ENCODE measurements at regions not wholly inside any gene's neighbourhood (a gene's known extent, or its start where the extent isn't known, plus 50 kb on each side); places are given as distances from the start of the nearest gene placed in this dataset.

GRCh38 chr1:98502937-98503336 is 158.6 kb upstream of the SNX7 start:
- no peak for DNase-seq (ENCODE audit: extremely low spot score)
- POLR2A ChIA-PET, result no interaction called here
- TF ChIP-seq SP1 (IDR thresholded peaks at IDR 0.05) (no peak), SUZ12 (IDR thresholded peaks at IDR 0.05) (no peak), FOXM1 (IDR thresholded peaks at IDR 0.05; ENCODE audit: borderline replicate concordance) (no peak), TARDBP (IDR thresholded peaks at IDR 0.05) (no peak), ZNF384 (IDR thresholded peaks at IDR 0.05) (no peak), BHLHE40 (IDR thresholded peaks at IDR 0.05; ENCODE audit: borderline replicate concordance) (no peak), PKNOX1 (IDR thresholded peaks at IDR 0.05) (no peak), ELF4 (IDR thresholded peaks at IDR 0.05) (no peak), NFRKB (IDR thresholded peaks at IDR 0.05) (no peak), FOXA1 (IDR thresholded peaks at IDR 0.05) (no peak), L3MBTL2 (conservative IDR thresholded peaks at IDR 0.05) (no peak), CTBP1 (IDR thresholded peaks at IDR 0.05; ENCODE audit: borderline replicate concordance) (no peak), FOXK2 (IDR thresholded peaks at IDR 0.05) (no peak), ARNT (IDR thresholded peaks at IDR 0.05) (no peak), LEF1 (IDR thresholded peaks at IDR 0.05; ENCODE audit: borderline replicate concordance) (no peak)

GRCh38 chr1:98500324-98500723 is 161.2 kb upstream of the SNX7 start:
- TF ChIP-seq NFRKB (IDR thresholded peaks at IDR 0.05) (no peak), FOXM1 (IDR thresholded peaks at IDR 0.05; ENCODE audit: borderline replicate concordance) (no peak), PKNOX1 (IDR thresholded peaks at IDR 0.05) (no peak), CTBP1 (IDR thresholded peaks at IDR 0.05; ENCODE audit: borderline replicate concordance) (no peak), L3MBTL2 (conservative IDR thresholded peaks at IDR 0.05) (no peak), ZNF384 (IDR thresholded peaks at IDR 0.05) (no peak), ARNT (IDR thresholded peaks at IDR 0.05) (no peak), BHLHE40 (IDR thresholded peaks at IDR 0.05; ENCODE audit: borderline replicate concordance) (no peak), TARDBP (IDR thresholded peaks at IDR 0.05) (no peak), SP1 (IDR thresholded peaks at IDR 0.05) (no peak), FOXA1 (IDR thresholded peaks at IDR 0.05) (no peak), FOXK2 (IDR thresholded peaks at IDR 0.05) (no peak)
- DNase-seq (ENCODE audit: extremely low spot score), result no peak
- CTCF ChIA-PET, result no interaction called here
- POLR2A ChIA-PET, result no interaction called here

More at GRCh38 chr1:98502937-98503336, 158.6 kb upstream of the SNX7 start:
- CTCF ChIA-PET, result no interaction called here

GRCh38 chr1:98498651-98499050 is 162.9 kb upstream of the SNX7 start:
- DNase-seq (ENCODE audit: extremely low spot score), result no peak
- POLR2A ChIA-PET, result no interaction called here
- no peak for TF ChIP-seq CTBP1 (IDR thresholded peaks at IDR 0.05; ENCODE audit: borderline replicate concordance)
- TF ChIP-seq SUZ12 (IDR thresholded peaks at IDR 0.05), result no peak
- no peak for TF ChIP-seq TARDBP (IDR thresholded peaks at IDR 0.05)
- CTCF ChIA-PET, result no interaction called here

GRCh38 chr1:98497497-98497896 is 164.0 kb upstream of the SNX7 start:
- TF ChIP-seq FOXM1 (IDR thresholded peaks at IDR 0.05; ENCODE audit: borderline replicate concordance) (no peak), SP1 (IDR thresholded peaks at IDR 0.05) (no peak), SUZ12 (IDR thresholded peaks at IDR 0.05) (no peak), NFRKB (IDR thresholded peaks at IDR 0.05) (no peak), ZNF384 (IDR thresholded peaks at IDR 0.05) (no peak), L3MBTL2 (conservative IDR thresholded peaks at IDR 0.05) (no peak), BHLHE40 (IDR thresholded peaks at IDR 0.05; ENCODE audit: borderline replicate concordance) (no peak), CTBP1 (IDR thresholded peaks at IDR 0.05; ENCODE audit: borderline replicate concordance) (no peak), TARDBP (IDR thresholded peaks at IDR 0.05) (no peak), PKNOX1 (IDR thresholded peaks at IDR 0.05) (no peak)
- DNase-seq (ENCODE audit: extremely low spot score), result no peak
- ChIA-PET POLR2A (no interaction called here), CTCF (no interaction called here)

GRCh38 chr1:98496256-98496995 is 165.1 kb upstream of the SNX7 start:
- ChIA-PET POLR2A (no interaction called here), CTCF (no interaction called here)
- no peak for TF ChIP-seq FOXK2 (IDR thresholded peaks at IDR 0.05)
- TF ChIP-seq HDGF (IDR thresholded peaks at IDR 0.05; ENCODE audit: borderline replicate concordance), result no peak
- TF ChIP-seq ELF4 (IDR thresholded peaks at IDR 0.05), result no peak
- TF ChIP-seq CTBP1 (IDR thresholded peaks at IDR 0.05; ENCODE audit: borderline replicate concordance), result no peak
- no peak for TF ChIP-seq PKNOX1 (IDR thresholded peaks at IDR 0.05)
- no peak for TF ChIP-seq SP1 (IDR thresholded peaks at IDR 0.05)
- no peak for TF ChIP-seq BHLHE40 (IDR thresholded peaks at IDR 0.05; ENCODE audit: borderline replicate concordance)
- TF ChIP-seq TARDBP (IDR thresholded peaks at IDR 0.05), result no peak
- DNase-seq (ENCODE audit: extremely low spot score), result no peak

GRCh38 chr1:98493469-98493868 is 168.1 kb upstream of the SNX7 start:
- DNase-seq (ENCODE audit: extremely low spot score), result no peak
- TF ChIP-seq FOXA1 (IDR thresholded peaks at IDR 0.05) (no peak), FOXM1 (IDR thresholded peaks at IDR 0.05; ENCODE audit: borderline replicate concordance) (no peak), HDGF (IDR thresholded peaks at IDR 0.05; ENCODE audit: borderline replicate concordance) (no peak)
- CTCF ChIA-PET, result no interaction called here
- POLR2A ChIA-PET, result no interaction called here
